HG02981 (cell line): ENCODE measurements at regions not wholly inside any gene's neighbourhood (a gene's known extent, or its start where the extent isn't known, plus 50 kb on each side); places are given as distances from the start of the nearest gene placed in this dataset.

Experiments used
- ATAC-seq: cut with Tn5 transposase; IDR thresholded peaks from one replicate; pipeline ENCODE4 v1.9.1; 2021; ENCODE audit warnings: mild to moderate bottlenecking, moderate library complexity; ENCODE audit not compliant: unreplicated experiment

DNA sequence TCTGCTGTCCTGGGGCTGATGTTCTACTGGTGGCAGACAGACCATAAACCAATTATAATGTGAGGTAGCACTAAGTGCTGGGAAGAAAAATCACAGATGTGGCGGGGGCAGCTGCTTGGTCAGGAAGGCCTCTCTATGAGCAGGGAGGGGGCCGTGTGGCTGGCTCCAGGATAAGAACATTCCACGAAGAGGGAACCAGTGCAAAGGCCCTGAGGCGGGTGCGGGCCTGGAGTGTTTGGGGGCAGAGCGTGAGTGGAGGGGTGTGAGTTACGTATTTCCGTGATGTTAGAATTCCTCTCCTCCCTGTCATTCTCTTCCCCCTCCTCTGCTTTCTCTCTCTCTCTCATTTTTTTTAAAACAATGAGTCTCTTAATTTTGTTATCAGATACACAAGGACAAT is 67.2 kb downstream of the CEBPB start:
- no peak for ATAC-seq

DNA sequence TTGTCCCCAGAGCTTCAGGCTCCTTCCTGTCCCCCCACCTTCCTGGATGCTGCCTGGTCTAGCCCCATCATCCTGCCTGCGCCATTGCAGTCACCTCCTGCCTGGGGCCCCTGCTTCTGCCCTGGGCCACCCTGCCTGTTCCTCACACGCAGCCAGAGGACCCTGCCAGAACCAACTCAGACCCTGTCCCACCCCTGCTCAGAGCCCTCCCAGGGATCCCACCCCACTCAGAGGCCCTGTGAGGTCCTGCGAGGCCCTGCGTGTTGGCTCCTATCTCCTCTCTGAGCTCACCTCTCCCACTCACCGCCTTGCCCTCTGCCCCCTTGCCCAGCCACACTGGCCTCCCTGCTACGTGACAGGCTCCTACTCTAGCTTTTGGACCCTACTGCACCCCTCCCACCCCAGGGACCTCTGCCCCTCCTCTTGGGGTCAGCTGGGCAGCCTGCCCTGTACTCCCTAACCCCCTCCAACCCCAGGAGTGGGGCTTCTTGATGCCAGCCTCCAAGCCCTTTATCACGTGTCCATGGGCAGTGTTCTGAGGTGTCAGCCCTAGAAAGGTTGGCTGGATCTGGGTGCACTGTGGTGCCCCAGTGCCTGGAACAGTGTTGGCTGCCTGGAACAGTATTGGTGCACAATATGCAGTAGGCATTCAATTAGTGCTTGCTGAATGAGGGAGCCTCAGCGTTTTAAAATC is 68.3 kb downstream of the CEBPB start:
- no peak for ATAC-seq

DNA sequence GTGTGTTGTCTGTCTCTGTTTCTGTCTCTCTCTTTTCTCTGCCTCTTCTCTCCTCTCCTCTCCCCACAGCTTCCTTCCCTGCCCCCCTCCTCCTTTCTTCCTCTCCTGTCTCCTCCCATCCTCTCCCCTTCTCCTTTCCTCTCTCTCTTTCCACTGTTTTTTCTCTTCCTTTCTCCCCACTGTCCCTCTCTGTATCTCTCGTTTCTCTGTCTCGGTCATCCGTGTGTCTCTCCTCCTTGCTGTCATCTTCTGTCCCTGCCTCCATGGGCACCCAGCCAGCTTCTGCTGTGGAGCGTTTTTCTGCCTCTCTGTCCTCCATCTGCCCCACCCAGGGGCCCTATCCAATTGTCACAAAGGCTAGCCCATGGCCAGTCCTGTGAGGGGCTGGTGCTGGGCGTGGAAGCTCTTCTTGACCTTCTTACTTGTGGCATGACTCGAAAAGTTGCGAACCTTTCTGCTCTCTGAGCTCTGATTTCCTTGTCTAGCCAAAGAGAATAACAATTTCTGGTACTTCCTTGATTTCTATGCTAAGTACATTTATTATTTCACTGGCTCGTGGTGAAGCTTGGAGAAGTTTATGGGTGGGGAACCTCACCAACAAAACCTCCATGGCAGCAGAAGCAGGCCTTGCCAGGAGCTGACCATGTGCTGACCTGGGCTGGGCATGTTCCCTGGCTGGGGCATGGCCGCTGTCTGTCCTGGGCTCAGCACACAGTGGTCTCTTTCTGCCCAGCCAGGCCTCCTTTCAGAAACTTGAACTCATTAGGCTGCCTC is 69.3 kb downstream of the CEBPB start:
- ATAC-seq, result no peak

DNA sequence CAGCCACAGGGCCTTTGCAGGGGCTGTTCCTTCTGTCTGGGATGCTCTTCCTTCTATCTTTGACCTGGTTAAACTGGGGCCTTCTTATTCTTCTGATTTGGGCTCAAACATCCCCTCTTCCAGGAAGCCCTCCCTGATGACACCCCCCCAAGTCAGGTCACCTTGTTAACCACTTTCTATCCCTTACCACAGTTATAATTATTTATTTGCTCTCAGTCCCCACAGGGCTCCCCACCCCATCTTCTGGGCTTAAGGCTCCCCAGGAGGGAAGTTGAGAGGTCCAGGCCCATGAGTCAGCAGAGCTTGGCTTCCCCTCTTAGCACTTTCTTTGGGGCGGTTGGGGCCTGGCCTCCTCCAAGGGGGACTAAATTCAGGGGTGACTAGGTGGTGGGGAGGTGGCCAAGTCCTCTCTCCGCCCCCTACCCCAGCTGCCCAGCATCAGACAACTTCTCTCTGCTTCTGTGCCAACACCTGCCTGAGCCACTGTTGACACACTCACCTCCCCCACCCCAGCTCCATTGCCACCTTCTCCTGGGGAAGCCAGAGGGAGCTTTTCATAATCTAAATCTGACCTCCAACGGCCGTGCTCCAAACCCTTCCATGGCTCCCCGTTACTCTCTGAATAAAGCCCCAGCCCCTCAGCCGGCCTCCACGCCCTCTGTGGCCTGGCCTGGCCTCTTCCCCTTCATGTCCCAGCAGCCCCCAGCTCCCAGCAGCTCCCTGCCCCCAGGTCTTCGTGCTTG is 70.0 kb downstream of the CEBPB start:
- no peak for ATAC-seq

DNA sequence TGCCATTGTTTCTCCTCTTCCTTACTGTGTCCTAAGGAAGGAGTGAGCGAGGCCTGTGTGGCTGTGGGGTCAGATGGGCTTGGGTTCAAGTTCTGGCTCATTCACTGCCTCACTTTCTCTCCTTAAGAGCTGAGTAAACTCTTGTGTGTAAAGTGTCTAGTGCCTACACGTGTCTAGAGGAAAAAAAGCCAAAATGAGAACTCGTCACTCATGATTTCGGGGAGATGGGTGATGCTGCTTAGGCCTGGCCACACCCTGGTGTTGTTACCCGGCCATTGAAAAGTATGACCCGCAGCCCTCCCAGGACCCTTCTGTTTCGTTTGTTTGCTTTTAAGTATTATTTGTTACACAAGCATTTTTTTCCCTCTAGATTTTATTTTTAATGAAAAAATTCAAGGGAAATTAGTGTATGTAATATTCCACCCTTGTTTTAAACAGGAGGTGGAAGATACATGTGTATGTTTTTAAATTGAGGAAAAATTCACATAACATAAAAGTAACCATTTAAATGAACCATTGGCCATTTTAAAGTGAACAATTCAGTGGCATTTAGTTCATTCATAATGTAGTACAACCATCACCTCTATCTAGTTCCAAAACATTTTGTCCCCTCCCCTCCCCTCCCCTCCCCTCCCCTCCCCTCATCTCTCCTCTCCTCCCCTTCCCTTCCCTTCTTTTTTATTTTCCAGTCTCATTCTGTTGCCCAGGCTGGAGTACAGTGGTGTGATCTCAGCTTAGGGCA is 71.0 kb downstream of the CEBPB start:
- ATAC-seq, result no peak

DNA sequence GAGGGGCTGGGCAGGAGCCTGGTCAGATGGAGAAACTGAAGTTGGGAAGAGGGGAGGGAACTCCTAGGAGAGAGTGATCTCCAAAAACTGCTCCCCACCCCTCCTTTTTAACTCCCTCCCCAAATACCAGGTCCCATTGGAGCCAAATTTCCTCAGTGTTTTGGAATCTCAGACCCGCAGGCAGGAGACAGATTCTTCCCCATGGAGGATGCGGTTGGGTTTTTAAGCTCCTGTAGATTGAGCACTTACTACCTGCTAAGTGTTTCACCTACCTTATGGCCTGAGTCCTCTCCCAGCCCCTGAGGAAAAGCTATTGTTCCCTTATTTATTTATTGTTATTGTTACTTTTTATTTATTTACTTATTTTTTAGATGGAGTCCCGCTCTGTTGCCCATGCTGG is 73.2 kb downstream of the CEBPB start:
- no peak for ATAC-seq

DNA sequence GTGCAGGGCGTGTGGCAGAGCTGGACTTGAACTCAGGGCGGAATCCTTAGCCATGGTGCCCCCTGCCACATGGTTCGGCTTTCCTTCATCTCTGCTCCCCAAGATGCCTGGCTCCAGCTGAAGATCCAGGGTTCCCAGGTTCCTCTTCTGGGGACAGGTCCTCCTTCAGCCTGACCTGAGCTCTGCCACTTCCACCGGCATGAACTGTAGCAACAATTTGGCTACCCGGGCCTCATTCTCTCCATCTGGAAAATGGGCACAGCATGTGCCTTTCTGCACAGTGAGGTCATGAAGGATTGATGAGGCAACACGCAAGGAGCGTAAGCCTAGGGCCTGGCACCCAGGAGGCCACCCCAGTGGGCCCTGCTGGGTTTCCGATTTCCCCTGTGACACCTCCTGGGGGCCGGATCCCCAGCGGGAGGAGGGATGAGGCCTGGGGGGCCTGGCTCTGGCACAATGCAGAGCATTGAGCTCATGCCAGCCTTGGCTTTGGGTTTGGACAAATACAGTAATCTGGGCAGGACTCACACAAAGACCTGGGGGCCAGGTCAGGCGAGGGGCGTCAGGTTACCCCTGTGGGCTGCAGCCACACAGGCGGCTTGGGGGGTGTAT is 74.0 kb downstream of the CEBPB start:
- ATAC-seq, result no peak

DNA sequence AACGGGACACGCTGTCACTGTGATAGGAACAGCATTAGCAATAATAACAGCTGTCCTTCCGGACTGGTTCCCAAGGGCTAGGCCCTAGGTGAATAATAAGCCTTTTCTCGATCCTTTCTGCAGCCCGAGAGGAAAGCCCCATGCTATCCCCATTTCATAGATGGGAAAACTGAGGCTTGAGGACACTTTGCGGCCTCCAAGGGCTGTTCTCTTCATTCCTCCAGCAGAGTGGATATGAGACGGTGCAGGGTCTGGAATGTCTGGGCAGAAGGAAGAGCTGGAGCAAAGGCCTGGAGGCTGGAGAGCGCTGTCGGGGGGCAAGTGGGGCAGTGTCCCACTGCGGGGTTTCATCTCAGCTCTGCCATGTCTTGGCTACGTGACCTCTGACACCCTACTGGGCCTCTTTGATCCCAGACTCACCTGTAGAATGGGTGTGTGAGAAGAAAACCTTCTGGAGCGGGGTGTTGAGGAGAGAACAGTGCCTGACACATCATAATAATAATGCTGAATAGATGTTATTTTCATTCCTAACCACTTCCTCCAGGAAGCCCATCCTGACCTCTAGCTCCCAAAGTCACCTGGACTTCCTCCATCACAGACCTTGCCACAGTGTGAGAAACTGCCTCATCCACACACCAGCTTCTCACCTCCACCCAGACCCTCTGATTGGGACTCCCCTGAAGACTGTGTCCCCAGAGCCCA is 74.8 kb downstream of the CEBPB start:
- ATAC-seq, result no peak

DNA sequence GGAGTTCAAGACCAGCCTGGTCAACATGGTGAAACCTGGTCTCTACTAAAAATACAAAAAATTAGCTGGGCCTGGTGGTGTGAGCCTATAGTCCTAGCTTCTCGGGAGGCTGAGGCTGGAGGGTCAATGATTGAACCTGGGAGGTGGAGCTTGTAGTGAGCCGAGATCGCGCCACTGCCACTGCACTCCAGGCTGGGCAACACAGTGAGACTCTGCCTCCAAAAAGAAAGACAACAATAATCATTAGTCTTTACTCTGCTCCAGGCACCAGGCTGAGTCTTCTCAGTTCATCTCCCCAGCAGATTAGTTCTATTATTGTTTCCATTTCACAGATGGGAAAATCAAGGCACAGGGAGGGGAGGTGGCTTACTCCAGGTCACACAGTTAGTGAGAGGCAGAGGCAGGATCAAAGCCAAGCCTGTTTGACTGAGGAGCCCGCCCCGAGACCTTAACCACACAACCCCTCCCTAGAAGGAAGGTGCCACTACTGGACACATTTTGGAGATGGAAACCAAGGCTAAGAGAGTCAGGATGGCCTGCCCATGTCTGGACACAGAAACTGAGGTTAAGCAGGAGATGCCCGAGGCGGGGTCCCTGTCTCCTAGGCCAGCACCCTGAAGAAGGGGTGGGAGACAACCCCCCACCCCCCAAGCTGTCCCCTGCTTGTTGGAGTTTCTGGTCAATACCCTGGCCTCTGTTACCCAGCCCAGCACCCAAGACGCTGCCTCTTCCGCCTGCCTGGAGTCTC is 75.8 kb downstream of the CEBPB start:
- no peak for ATAC-seq

DNA sequence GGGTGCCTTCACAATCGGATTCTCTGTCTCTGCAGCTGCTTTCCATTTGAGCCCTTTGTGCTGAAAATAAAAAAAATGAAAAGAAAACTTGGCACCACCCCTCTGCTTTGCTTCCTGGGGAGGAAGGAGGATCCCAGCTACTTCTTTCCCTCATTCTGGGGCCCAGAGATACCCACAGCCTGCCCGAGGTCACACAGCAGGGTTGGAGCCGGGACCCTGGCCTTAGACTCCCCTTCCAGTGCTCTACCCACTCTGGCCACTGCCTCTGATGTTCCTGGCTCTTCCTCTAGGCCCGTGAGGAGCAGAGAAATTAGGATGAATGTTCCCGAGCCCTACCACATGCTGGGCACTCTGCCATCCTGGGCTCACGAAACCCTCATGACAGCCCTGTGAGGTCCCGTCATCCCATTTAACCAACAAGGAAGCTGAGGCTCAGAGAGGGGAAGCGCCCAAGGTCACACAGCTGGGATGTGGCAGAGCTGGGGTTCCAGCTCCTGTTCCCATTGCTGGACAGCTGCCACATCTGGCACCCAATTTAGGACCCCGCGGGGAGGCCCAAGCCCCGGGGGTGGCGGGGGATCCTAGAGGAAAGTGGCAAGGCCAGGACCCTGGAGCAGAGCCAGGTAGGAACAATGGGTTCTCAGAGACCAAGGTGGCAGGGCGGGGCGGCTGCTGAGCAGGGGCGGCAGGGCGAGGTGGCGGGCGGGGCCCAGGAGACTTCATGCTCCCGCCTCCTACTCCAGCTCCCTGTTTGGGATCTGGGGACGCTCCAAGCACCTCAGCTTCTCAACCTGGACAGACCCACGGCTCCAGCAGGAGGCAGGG is 76.6 kb downstream of the CEBPB start:
- ATAC-seq, result no peak

DNA sequence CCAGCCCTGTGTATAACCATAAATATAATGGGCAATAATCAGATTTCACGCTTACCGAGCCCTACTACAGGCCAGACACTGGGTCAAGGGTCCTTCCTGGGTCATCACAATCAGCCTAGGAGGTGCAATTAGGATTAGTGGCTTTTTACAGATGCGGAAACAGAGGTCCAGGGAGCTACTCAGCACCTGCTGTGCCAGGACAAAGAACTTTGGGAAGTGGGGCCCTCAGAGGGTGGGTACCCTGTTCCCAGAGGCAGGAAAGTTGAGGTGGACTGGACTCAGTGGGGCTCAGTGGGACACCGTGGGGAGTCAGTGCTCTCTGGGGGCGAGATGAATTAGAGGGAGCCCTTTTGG is 77.2 kb downstream of the CEBPB start:
- no peak for ATAC-seq

DNA sequence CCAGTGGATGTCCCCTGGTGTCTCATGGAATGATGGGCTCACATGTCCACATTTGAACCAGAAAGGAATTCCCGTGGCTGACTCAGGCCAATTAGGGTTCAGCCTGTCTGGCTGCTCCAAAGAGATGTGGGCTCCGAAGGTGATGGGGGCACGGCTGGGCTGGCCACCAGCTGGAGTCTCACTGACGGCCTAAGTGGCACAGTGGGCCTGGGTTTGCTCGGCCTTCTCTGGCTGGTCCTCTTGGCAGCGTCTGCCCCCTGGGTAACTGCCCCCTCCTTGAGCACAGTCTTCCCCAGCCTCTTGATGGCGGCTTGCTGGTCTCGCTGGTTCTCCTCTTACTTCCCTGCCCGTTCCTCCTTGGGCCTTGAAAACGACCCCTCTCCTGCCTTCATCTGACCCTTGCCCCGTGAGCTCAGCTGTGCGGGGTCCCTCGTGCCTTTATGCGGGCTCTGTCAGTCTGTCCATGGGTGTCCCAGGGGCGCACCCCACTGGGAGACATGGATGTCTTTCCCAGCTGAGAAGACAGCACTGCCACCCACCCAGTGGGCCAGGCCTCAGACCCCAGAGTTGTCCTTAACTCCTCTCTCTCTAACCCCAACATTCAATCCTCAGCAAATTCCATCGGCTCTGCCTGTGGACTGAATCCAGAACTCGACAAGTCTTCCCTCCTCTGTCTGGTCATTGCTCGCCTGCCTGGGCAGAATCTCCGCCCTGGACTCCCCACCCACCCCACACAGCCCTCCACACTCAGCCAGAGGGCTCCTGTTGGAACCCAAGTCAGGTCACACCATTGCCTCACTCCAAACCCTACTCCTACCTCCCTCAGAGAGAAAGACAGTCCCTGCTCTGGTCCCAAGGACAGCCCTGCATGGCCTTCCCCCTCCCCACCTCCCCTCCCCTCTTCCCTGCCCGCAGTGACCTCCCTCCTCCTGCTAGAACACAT is 78.7 kb downstream of the CEBPB start:
- no peak for ATAC-seq

DNA sequence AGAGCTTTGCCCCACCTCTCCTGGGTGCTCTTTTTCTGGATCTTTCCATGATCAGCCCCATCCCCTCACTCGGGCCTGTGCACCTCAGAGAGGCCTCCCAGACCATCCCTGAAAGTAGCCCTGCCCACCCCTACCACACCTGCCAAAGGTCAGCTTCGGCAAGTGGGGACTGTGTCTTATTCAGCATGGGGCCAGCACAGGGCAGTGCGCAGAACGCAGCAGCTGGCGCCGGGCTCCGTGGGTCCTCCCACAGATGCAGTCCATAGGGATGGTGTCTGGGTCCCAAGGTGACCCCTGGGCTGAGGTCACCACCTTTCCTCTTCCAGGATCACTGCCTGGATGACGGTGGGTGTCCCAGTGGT is 79.4 kb downstream of the CEBPB start:
- ATAC-seq, result no peak

DNA sequence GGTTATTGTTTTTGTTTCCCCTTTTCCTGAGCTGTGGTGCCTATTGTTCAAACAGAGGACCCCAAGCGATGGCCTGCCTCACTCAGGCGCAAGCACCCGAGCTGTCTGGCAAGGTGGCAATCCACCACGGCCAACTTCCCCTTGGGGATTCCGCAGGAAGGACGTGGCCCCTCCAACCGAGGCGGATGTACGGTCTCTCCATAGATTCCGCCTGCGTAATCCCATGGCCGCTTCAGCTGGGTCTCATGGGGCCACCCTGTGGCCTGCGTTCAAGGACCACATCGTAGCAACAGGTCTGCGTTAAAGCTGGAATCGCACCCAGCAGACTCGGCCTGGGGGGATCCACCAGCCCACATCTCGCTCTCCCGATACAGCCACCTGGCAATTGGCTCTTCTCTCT is 79.9 kb downstream of the CEBPB start:
- no peak for ATAC-seq

DNA sequence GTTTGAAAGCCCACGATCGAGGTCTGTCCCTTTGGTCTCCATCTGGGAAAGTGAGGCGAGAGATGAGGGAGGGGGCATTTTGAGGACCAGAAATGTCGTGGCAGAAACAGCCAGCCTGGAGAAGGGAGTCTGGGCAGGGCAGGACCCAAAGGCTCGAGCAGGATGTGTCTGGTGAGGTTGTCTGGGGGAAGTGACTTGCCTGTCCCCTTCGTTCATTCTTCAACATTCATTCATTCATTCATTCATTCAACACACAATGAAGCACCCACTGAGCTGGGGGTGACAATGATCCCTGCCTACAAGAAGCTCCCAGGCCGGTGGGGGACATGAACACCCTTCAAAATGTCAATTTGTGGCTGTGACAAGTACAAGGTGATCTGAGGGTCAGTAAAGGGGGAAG is 80.5 kb downstream of the CEBPB start:
- no peak for ATAC-seq

DNA sequence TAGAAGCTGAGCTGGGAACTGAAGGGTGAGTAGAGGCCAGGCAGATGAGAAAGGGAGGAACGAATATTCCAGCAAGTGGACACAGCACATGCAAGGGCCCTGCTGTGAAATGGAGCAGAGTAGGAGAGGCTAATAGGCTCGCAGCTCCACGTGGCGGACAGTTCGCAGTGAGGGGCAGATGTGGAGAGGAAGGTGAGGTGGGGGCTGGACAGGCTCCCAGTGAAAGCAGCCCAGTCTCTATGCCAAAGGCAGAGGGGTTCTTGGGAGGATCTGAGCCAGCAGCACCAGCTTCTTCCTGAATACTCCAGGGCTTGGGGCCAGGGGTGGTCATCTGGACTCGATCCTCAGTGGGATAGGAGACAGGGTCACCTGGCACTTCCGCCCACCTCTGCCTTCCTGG is 81.0 kb downstream of the CEBPB start:
- ATAC-seq, result no peak

DNA sequence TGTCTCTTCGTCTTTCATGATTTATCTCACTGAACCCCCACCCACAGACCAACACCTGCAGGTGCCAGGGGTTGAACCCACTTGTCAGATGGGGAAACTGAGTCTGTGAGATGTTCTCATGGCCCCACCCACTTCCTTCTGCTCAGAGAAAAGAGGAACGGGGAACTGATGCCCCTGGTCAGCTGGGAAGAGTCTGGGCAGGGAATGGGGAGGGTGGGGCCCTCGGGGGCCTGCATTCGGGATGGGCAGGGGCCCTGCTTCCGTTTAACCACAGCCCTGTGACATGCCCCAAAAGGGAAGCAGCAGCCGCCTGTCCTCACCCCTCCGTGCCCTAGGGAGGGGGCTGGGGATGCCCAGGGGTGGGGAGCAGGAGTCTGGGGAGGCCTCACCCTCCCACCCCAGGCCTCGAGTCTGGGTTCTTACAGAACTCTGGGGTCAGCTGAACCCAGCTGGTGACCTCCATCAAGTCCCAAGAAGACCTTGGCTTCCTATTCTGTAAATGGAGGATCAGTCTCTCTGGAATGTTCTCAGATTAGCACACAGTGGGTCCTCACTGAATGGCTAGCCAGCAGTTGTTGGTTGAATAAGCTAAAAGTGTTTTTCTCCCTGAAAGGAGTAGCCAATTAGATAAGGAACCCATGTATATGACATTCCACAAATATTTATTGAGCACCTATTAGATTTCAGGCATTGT is 81.5 kb downstream of the CEBPB start:
- ATAC-seq, result no peak
